ENCODE measurements at regions not wholly inside any gene's neighbourhood (a gene's known extent, or its start where the extent isn't known, plus 50 kb on each side); places are given as distances from the start of the nearest gene placed in this dataset.

DNA sequence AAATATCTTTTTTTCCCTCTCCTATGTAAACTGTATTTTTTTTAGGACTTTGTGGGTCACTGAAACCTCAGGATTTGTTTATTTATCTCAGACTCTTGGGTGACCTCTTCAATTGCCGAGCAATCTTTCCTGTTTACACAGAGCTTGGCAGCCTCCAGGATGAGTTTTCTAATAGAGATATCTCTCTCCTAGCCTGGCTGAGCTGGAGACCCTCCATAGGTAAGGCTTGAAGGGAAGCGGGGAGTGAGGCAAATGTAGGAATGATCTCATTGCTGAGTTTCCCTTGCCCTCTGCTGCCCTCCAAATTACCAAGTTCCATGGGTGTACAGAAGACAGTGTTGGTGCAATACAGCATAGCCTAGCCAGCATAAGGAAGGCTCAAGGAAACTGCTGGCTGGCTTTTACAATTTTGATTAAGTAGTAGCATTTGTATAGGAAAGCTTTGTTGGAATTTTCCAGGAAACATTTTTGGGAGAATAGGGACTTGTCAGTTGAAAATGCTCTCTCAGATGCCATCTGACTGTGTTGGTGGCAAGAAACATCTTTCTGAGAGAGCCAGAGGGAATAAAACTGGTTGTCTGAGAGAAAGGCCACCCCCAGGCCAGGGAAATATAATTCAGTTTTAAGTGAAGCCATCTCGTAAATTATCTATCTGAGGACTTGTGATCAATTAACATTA lies 116.0 kb downstream of the NMUR2 start:
- in situ Hi-C loops (cut with HindIII; ENCODE audit: low pct_unique_long_range_greater_than_20kb, low sequenced_read_pairs), result no loop called here

GRCh38 chr5:152288499-152288898 lies 116.6 kb downstream of the NMUR2 start:
- DNase-seq (ENCODE audit: low read depth, low spot score) (no peak), ATAC-seq (no peak)
- Histone ChIP-seq H3K4me3 (ENCODE audit: low read depth in 2 of 2, low read length in 2 of 2) (no peak overlapping the region), H3K27ac (ENCODE audit: low read length) (no peak overlapping the region), H3K27me3 (ENCODE audit: control insufficient read depth, insufficient read depth, low read length) (no peaks in the 10 kb centered on the region), H3K4me1 (ENCODE audit: control insufficient read depth, insufficient read depth, low read length) (no peaks in the 10 kb centered on the region), H3K9me3 (ENCODE audit: control insufficient read depth, insufficient read depth, low read depth, low read length) (no peaks in the 10 kb centered on the region), H3K36me3 (ENCODE audit: control insufficient read depth, insufficient read depth, low read length) (no peaks in the 10 kb centered on the region)
- TF ChIP-seq REST (IDR thresholded peaks at IDR 0.05; ENCODE audit: insufficient read depth in 1 of 2, low read depth in 2 of 2, low read length in 1 of 2), result no peak
- TF ChIP-seq POLR2AphosphoS5 (IDR thresholded peaks at IDR 0.05; ENCODE audit: low read depth, low read length), result no peak
- TF ChIP-seq SIN3A (IDR thresholded peaks at IDR 0.05; ENCODE audit: borderline replicate concordance, insufficient read depth, low read depth, low read length), result no peak
- no peak for TF ChIP-seq TCF7L2 (IDR thresholded peaks at IDR 0.05; ENCODE audit: low read depth, low read length)
- TF ChIP-seq, protein P1, sequence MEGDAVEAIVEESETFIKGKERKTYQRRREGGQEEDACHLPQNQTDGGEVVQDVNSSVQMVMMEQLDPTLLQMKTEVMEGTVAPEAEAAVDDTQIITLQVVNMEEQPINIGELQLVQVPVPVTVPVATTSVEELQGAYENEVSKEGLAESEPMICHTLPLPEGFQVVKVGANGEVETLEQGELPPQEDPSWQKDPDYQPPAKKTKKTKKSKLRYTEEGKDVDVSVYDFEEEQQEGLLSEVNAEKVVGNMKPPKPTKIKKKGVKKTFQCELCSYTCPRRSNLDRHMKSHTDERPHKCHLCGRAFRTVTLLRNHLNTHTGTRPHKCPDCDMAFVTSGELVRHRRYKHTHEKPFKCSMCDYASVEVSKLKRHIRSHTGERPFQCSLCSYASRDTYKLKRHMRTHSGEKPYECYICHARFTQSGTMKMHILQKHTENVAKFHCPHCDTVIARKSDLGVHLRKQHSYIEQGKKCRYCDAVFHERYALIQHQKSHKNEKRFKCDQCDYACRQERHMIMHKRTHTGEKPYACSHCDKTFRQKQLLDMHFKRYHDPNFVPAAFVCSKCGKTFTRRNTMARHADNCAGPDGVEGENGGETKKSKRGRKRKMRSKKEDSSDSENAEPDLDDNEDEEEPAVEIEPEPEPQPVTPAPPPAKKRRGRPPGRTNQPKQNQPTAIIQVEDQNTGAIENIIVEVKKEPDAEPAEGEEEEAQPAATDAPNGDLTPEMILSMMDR (IDR thresholded peaks at IDR 0.05), result no peak
- BruUV-seq (replicated peaks), result no TSS peak
- in situ Hi-C loops (cut with HindIII; ENCODE audit: low pct_unique_long_range_greater_than_20kb, low sequenced_read_pairs) (no loop called here), intact Hi-C loops (cut with micrococcal nuclease; ENCODE audit: unreplicated experiment) (loop anchor here (10.0 kb wide), 1 partner anchor 364 kb away; the partner anchor contains the start of gene GLRA1)
- POLR2A ChIA-PET, result no interaction called here
- CTCF ChIA-PET, result no interaction called here

More for the DNA sequence above, 116.0 kb downstream of the NMUR2 start:
- ATAC-seq (no peak), DNase-seq (ENCODE audit: low read depth, low spot score) (no peak)
- H3K4me3 ChIP-seq (ENCODE audit: low read depth in 2 of 2, low read length in 2 of 2), result no peak overlapping the region
- H3K9me3 ChIP-seq (ENCODE audit: control insufficient read depth, insufficient read depth, low read depth, low read length), result no peaks in the 10 kb centered on the region
- H3K4me1 ChIP-seq (ENCODE audit: control insufficient read depth, insufficient read depth, low read length), result no peaks in the 10 kb centered on the region
- TF ChIP-seq REST (IDR thresholded peaks at IDR 0.05; ENCODE audit: insufficient read depth in 1 of 2, low read depth in 2 of 2, low read length in 1 of 2) (no peak), TCF7L2 (IDR thresholded peaks at IDR 0.05; ENCODE audit: low read depth, low read length) (no peak), POLR2AphosphoS5 (IDR thresholded peaks at IDR 0.05; ENCODE audit: low read depth, low read length) (no peak), SIN3A (IDR thresholded peaks at IDR 0.05; ENCODE audit: borderline replicate concordance, insufficient read depth, low read depth, low read length) (no peak)
- TF ChIP-seq, protein P1 (IDR thresholded peaks at IDR 0.05), result no peak
- CTCF ChIA-PET, result interaction anchor here (0.6 kb wide), 1 partner anchor 218 kb away, joined by 3 read pairs; no protein-coding TSS in a partner anchor
- POLR2A ChIA-PET, result no interaction called here
- H3K27me3 ChIP-seq (ENCODE audit: control insufficient read depth, insufficient read depth, low read length), result no peaks in the 10 kb centered on the region
- intact Hi-C loops (cut with micrococcal nuclease; ENCODE audit: unreplicated experiment), result loop anchor here (10.0 kb wide), 1 partner anchor 364 kb away; the partner anchor contains the start of gene GLRA1
- BruUV-seq (replicated peaks), result no TSS peak
- H3K36me3 ChIP-seq (ENCODE audit: control insufficient read depth, insufficient read depth, low read length), result no peaks in the 10 kb centered on the region
- no peak overlapping the region for H3K27ac ChIP-seq (ENCODE audit: low read length)
